Mucosa of gallbladder (tissue), 1 donor: ENCODE measurements at regions not wholly inside any gene's neighbourhood (a gene's known extent, or its start where the extent isn't known, plus 50 kb on each side); places are given as distances from the start of the nearest gene placed in this dataset.
"Not testable (repeated sequence)": the region's sequence is repeated elsewhere in the genome, so short reads cannot be mapped to it uniquely, and the experiment has no call there.

ENCODE experiments used
- DNase-seq: peaks from one replicate; pipeline ENCODE4 v3.0.0-alpha.2; 2020; ENCODE audit warnings: low spot score
- donor health status: DM: no; HTN: no; CAD: no.

GRCh38 chr10:44278837-44279324 lies 106.0 kb downstream of the CXCL12 start:
- DNase-seq: no peak

GRCh38 chr10:44268435-44268948 lies 116.4 kb downstream of the CXCL12 start:
- DNase-seq: not testable (repeated sequence)

GRCh38 chr10:44267007-44267406 lies 117.9 kb downstream of the CXCL12 start:
- DNase-seq: no peak

GRCh38 chr10:44264244-44264643 lies 120.7 kb downstream of the CXCL12 start:
- no peak for DNase-seq

- no peak for DNase-seq
Measured at GRCh38 chr10:44263771-44264170, 121.1 kb downstream of the CXCL12 start.

- no peak for DNase-seq
Measured at GRCh38 chr10:44262551-44263251, 122.2 kb downstream of the CXCL12 start.

GRCh38 chr10:44261710-44262455 lies 123.0 kb downstream of the CXCL12 start:
- peak; percentile 22 for DNase-seq

- DNase-seq: no peak
Measured at GRCh38 chr10:44261296-44261695, 123.6 kb downstream of the CXCL12 start.

GRCh38 chr10:44260286-44260928 lies 124.5 kb downstream of the CXCL12 start:
- no peak for DNase-seq

GRCh38 chr10:44259090-44259874 lies 125.6 kb downstream of the CXCL12 start:
- DNase-seq: no peak

- no peak for DNase-seq
Measured at GRCh38 chr10:44258460-44259089, 126.3 kb downstream of the CXCL12 start.

- no peak for DNase-seq
Measured at GRCh38 chr10:44258019-44258418, 126.9 kb downstream of the CXCL12 start.

- DNase-seq: peak; percentile 63
Measured at GRCh38 chr10:44253769-44254462, 131.0 kb downstream of the CXCL12 start.

GRCh38 chr10:44252631-44253030 lies 132.3 kb downstream of the CXCL12 start:
- not testable (repeated sequence) for DNase-seq

GRCh38 chr10:44249933-44250332 lies 135.0 kb downstream of the CXCL12 start:
- not testable (repeated sequence) for DNase-seq

GRCh38 chr10:44249490-44249889 lies 135.4 kb downstream of the CXCL12 start:
- no peak for DNase-seq

GRCh38 chr10:44246700-44247099 lies 138.2 kb downstream of the CXCL12 start:
- not testable (repeated sequence) for DNase-seq

GRCh38 chr10:44246287-44246686 lies 138.6 kb downstream of the CXCL12 start:
- not testable (repeated sequence) for DNase-seq

GRCh38 chr10:44245601-44245938 lies 139.3 kb downstream of the CXCL12 start:
- DNase-seq: no peak
